EH (cell line): ENCODE measurements at regions not wholly inside any gene's neighbourhood (a gene's known extent, or its start where the extent isn't known, plus 50 kb on each side); places are given as distances from the start of the nearest gene placed in this dataset.
A peak's percentile ranks its signal among the peaks of the same experiment; 100 is the strongest.
"Not testable (repeated sequence)": the region's sequence is repeated elsewhere in the genome, so short reads cannot be mapped to it uniquely, and the experiment has no call there.

Experiments
- DNase-seq: peaks from one replicate; pipeline ENCODE4 v3.0.0-alpha.2; 2015; ENCODE audit warnings: low read depth

DNA sequence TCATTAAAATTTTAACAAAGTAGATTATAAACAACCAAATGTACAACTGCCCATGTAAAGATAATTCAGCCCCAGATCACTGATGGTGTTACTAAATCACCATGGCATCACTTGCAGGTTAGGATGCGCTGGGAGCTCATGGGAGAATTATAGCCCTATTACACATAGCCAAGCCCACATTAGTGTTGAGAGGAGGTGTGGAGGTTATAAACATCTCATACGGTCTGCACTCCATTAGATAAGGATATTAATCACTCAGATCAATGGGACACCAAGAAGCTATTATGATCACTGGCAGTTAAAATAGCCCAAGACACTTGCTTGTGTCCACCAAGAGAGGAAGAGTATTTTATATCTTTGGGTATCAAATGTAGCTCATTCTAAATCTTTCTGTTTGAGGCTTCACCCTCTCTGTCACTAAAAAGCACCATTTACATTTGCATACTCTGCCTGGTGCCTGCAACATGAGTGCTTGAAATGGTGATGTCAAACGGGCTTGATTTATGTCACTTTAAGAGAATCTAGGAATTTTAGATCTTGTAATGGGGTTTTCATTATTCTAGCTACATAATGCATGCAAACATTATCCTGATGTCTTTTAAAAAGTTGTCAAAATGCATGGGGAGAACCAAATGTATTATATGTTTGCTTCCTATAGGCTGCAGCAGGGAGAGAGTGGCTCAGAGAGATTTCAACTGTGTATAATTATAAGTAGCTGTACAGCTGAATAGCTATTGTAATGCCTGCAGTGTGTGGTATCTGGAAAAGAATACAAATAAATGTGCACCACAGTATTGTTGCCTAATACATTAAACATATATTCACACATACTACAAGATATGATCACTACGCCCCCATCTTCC, 654.1 kb upstream of the MARCKS start:
- DNase-seq, result no peak

DNA sequence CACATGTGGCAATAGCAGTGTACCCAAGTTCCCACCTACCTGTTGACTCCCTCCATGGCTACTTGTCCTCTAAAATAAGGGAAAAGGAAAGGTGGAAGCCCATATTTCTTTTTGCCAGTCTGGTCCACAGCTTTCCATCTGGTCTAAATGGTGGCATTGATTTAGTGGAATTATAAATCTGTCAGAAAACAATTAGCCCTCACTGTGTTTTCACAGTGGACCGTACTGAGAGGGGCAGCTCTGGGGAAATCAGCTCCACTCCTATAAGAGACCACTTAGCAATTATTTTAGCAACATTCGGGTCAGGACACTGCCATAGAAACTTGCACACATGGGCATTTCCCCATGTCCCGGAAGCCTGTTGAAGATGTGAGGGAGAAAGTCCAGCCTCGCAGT, 653.4 kb upstream of the MARCKS start:
- DNase-seq, result no peak

DNA sequence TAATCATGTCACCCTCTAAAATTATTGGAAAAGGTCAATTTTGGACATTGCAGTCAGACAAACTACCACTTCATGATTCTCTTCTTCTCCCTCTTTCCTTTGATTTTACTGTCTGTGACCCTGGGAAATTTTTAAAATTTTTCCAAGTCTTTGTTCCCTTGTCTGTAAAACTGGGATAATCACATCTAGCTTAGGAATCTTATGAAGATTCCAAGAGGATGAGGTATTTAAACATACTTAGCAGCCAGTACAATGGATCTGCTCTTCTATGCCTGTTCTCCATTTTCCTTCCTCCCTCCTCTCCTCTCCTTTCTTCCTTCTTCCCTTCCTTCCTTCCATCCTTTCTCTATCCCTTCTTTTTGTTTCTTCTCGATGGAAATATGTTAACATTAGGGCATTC, 651.6 kb upstream of the MARCKS start:
- DNase-seq, result peak; percentile 65

DNA sequence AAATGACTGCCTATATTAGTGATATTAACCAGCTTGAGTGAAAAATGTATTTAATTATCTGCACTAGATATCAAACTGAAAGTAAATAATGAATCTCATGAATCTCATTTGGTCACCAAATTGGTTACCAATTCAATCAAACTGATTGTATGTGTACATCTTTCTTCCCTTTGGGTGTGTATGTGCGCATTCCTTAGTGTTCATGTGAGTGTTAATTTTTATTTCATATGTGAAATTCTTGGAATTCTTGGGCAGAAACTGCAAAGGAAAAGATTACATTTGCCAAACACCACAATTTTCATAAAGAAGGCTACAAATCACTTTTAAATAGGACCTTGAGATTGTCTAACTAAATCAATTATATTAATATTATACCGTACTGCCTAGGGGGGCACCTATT, 648.4 kb upstream of the MARCKS start:
- DNase-seq, result peak; percentile 28

DNA sequence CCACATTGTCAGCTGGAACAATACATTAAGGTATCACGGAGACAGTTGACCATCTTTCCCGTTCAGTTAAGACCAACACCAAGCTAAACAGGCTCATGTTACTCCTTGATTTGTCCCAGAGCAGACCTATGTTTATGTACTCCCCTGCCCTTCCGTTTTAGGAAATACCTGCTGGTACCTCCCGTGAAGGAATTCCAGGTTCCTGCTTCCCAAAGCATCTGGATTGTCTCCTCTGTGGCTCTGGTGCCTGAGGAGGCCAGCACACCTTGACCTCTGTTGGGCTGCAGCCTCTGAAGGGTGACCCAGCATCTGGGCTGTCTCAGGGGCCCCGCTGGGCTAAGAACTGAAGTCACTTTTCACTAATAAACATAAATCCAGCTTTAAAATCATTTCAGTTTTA, 647.8 kb upstream of the MARCKS start:
- DNase-seq, result no peak

DNA sequence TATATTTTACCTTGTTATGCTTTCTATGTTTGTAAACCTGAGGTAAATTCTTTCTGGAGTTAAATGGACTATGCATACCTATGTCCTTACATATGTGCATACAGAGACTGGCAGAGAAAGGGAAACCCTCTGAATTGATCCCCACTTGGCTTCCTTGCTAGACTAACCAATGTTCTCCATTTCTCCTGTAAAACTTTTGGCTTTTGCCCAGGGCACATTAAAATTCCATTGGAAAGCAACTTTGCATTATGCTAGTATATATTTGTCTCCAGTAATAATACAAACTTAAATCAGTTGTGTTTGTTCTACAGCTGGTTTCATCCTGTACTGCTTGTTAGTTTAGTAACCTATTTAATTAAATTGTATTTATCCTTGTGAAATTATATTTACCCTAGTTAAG, 646.0 kb upstream of the MARCKS start:
- no peak for DNase-seq

DNA sequence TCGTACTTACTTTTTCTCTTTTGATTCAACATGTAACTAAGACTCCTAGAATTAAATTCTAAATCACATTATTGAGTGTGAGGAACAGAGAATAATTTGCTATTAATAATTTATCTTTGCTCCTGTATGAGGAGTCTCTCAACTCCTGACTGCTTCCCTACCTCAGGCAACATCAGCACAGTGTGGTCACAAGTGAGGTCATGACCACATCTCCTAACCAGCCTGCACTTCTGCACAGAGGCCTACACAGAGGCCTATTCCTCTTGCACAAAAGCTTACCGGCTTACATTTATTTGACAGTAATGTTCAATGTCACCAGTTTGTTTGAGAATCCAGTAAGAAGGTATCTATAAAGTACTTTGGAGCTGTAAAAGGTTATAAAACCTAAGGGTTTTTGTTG, 637.4 kb upstream of the MARCKS start:
- DNase-seq, result no peak

DNA sequence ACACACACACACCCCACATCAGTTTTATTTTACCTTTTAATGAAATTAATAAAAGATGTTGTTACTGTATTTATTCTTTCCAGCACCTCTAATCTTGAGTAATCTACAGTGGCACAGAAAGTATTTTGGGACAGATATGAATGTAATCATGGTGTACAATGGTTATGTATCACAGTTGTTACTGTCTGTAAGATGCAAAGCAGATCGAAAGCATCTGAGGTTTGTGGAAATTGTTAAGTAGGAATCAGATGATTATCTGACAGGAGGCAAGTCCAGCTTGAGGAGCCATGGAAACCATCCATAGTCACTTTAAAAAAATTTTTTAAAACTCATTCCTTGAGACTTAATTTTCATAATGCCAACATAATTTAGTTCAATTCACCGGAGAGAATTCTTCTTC, 636.3 kb upstream of the MARCKS start:
- DNase-seq, result no peak

DNA sequence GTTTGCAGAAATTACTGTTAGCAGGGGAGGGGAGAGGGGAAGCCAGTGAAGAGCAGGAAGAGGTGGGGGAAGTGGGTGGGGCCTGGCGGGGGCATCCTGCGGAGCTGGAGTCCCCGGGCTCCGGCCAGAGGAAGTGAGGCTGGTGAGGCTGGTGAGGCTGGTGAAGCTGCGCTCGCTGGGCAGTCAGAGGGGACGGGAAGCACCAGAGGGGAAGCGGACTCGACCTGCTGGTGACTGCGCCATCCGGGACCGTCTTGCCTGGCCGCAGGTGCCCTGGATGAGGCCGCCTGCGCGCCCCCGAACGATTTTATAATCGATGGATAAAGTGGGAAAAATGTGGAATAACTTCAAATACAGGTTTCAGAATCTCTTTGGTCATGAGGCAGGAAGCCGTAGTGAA, 635.3 kb upstream of the MARCKS start:
- no peak for DNase-seq

DNA sequence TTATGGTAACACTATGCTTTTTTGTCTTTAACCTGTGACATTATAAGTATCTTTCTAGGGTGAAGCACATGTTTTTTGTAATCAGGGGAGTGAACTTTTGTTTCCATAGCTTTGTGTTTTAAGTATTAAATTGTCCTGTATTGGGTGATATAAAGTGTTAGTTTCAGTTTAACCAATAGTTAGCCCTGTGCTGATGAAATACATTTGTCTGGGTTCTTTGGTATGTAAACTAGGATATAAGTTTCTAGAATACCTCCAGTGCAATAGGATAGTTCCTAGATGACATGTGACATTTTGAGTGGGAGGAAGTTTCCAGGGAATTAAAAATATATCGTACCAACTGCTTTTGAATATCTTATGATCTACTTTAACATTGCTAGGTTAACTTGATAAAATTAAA, 611.0 kb upstream of the MARCKS start:
- DNase-seq, result peak; percentile 4

DNA sequence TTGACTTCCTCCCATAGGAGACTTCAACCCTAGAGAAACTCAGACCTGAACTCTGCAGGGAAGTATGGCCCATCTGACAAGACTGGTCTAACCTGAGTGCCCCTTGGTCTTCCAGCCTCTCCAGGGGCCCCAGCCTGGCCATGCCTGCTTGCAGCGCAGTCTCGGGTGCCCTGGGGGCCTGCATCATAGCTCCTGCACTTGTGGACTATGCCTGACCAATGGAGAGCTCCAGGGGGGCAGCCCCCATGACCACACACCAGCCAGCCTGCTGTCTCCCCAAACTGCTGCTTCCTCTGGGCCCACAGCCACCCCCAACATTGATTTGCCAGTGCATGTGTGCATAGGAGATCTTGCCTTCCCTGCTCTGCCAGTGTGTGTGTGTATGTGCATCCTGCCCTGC, 608.6 kb upstream of the MARCKS start:
- no peak for DNase-seq

DNA sequence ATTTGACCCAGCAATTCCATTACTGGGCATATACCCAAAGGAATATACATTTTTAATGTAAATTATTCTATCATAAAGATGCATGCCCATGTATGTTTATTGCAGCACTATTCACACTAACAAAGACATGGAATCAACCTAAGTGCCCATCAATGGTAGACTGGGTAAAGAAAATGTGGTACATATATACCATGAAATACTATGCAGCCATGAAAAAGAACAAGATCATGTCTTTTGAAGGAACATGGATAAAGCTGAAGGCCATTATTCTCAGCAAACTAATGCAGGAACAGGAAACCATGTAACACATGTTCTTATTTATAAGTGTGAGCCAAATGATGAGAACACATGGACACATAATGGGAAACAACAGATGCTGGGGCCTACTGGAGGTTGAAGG, 603.0 kb upstream of the MARCKS start:
- not testable (repeated sequence) for DNase-seq

DNA sequence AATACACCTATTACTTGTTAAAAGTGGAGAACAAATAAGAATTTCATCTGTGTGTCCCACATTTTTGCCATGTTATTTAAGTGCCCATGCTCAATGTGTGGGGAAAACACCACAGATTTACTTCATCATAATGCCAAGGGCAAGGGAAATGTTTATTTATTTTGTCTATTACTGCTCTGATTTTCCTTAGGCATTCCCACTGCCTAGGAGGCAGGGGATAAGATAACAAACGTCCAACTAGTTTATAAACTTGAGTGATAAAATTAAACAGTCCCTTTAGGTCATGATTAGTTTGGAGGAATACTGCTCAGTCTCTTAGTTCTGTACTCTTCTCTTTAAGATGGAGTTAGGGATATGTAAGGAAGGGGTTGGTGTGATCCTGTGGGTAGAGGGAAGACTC, 598.4 kb upstream of the MARCKS start:
- DNase-seq, result peak; percentile 52

DNA sequence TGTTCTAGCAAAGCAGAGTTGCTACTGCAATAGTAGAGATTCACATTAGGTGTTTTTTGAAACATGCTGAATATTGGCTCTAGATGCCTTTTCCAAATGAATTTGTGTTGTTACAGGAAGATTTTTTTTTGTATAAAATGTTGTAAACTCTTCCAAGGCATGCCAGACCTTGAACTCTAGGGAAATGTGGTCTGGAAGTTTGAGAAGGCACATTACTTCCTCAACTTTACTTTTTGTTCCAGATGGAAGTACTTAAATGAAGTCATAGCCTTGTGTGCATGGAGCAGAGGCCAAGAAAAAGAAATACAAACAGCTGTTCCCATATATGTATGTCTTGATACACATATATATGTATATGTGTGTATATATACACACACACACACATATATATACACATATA, 585.7 kb upstream of the MARCKS start:
- DNase-seq, result no peak

DNA sequence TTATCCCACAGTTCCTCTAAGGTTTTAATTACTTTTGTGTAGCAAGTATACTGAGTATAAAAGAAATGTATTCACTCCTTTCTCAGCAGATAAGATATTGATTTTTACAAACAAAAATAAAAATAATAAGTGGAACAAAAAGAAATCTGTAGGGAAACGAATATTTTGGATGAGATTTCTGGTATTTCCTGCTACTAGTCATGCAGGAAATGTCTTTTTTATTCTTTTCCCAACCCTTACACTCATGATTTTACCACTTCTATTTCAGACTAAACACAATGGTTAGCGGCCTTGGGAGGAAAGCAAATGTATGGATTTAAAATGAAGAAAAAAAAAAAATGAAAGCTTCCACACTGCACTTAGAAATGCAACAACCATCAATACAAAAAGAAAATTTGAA, 580.5 kb upstream of the MARCKS start:
- peak; percentile 15 for DNase-seq

DNA sequence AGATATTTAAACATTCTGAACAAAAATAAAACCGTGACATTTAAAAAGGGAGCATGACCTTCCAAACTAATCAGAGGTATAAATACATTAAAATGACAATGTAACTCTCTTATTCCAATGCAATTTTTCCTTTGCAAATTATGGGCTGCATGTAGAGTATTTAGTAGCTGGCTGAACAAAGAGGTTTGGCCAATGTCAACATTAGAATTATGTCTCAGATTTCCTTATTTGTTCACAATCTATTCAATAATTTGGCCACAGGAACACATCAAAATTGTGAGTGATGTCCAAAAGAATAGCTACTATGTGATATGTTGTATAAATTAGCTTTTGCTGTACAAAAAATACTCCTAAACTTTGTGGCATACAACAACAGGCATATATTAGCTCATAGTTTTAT, 580.0 kb upstream of the MARCKS start:
- DNase-seq, result no peak

DNA sequence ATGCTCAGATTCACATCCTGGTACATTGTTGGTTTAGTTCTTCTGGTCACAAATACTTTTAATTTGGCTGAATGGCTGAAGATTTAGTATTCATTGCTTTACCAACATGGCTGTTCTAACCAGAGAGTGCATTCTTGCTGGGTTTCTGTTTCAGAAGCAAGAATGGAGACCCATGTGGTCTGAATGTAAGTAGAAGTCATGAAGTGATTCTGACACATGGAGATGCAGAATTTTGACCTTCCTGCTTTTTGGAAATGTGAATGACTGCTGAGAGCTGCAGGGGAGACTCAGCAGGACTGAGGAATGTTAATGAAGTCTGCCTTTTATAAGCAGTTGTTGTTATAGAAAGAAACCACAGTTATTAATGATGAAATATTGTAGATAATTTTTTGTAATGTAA, 576.1 kb upstream of the MARCKS start:
- DNase-seq, result peak; percentile 90

DNA sequence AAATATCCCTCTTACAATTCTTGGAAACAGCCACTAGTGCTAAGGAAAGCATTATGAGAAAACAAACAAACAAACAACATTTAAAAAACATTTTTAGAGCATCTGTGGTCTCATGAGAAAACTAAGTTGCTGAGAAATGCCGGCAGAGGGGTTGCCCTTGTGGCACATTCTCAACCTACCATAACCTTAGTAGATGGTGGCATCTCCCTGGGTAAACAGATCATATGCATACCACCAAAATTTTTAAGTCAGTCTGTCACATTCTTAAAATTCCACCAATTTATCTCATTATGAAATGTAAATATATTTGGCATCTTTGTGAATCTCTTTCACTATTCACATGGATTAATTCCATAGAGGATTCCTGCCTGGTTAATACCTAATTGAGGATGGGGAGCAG, 575.7 kb upstream of the MARCKS start:
- DNase-seq, result peak; percentile 70

DNA sequence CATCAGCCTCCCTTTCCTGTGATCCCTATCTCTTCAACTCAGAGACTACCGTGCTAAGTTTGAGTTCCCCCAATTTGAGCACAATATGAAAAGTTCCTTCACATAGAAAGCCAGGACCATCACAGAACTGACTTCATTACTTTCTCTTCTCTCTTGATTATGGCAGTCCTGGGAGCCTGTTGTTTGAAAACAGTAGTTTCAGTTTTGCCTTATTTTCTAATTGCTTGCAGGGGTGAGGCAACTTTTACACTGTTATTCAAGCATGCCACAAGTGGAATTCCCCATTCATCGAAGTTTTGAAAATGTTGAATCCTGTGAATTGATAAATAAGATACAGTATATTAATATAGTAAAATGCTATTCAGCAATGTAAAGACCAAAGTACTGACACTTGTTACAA, 569.7 kb upstream of the MARCKS start:
- no peak for DNase-seq

DNA sequence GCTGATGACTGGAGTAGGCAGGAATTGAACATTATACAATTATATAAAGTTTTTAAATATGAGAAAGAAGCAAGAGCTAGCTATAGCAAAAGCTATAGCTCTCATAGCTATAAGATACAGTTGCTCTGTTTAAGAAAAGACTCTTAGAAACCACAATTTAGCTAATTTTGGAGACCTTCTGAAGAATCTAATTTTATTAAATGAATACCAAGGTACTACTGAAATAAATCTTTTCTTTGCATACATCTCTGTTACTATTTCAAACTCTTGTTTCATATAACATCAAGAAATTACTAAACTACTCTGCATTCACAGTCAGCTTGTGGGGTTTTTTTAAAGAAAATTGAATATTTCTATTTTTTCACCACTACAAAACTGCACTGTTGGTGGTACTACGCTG, 568.7 kb upstream of the MARCKS start:
- no peak for DNase-seq

DNA sequence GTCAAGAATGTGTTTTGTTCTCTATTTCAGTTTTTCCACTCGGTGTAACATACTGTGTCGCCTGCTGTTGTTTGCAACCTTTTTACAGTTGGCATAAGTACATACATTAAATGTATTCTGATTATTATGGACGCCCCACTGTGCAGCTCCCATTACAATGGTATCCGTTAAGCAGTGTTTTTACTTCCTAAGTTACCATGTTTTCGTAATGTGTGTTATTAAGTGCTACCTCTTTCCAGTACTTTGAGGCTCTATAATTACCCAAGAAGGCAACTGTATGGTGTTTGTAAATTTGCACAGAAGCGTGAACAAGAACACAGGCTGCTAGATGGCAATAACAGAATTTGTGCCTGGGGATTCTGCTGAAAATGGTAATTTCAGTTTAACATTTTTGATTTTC, 568.0 kb upstream of the MARCKS start:
- DNase-seq, result no peak

DNA sequence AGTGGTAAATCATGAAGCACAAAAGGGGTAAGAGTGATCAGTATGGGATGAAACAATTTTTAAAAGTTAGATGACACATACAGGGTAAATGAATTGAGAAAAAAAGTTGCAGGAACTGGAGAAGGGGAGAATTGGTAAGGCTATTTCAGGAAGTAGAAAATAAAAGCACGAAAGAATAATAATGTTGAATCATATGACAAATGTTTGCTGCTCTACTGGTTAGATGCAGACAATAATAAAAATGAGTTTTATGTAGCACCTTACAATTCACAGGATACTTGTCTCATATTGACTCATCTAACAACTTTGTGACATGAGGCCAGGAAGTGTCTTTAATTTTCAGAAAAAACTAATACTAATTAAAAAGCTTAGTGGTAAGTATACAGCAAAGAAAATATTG, 566.5 kb upstream of the MARCKS start:
- DNase-seq, result peak; percentile 12

DNA sequence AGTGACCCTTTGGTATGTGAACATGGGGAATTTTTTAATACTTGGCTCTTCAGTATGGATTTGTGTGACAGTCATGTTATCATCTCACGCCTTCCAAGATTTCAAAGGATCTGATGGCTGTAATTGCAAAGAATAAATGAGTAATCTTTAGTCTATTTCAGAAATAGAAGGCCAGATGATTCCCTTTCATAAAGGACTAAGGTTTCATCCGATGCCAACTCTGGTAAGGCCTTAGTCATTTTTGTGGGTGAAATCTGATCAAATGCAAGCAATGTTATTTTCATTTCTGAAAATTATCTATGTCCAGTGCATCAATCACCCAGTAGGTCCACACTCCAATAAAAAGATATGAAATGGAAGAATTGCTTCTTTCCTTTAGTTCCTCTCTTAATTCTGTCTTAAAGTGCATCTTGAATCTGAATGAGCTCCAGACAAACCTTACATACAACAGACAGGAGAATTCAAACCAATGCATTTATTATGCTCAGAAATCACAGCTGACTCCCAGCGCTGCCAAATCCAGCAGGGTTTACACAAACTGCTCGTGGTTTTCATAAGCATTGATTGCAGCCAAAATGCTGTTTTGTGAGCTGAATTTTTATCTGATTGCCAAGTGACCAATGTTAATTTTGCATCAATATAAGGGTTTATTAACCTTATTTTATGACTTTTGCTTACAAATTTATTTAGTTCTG, 565.2 kb upstream of the MARCKS start:
- DNase-seq, result no peak
